Fibroblast of peridontal ligament (primary cell): ENCODE measurements at regions not wholly inside any gene's neighbourhood (a gene's known extent, or its start where the extent isn't known, plus 50 kb on each side); places are given as distances from the start of the nearest gene placed in this dataset.
"Not testable (repeated sequence)": the region's sequence is repeated elsewhere in the genome, so short reads cannot be mapped to it uniquely, and the experiment has no call there.

Source experiments
- DNase-seq: peaks from one replicate; pipeline ENCODE4 v3.0.0-alpha.2; 2010; ENCODE audit errors: extremely low read depth

- no peak for DNase-seq
Observed at GRCh38 chr1:217040711-217041455, 317.7 kb upstream of the ESRRG start.

GRCh38 chr1:217039926-217040325, 316.7 kb upstream of the ESRRG start:
- DNase-seq, result no peak

GRCh38 chr1:217039139-217039538, 315.9 kb upstream of the ESRRG start:
- not testable (repeated sequence) for DNase-seq

- no peak for DNase-seq
Observed at GRCh38 chr1:217036757-217037156, 313.5 kb upstream of the ESRRG start.

GRCh38 chr1:217032715-217033367, 309.6 kb upstream of the ESRRG start:
- no peak for DNase-seq

- peak; percentile 11 for DNase-seq
Observed at GRCh38 chr1:217029281-217030157, 306.3 kb upstream of the ESRRG start.

- no peak for DNase-seq
Observed at GRCh38 chr1:217027403-217028080, 304.3 kb upstream of the ESRRG start.

GRCh38 chr1:217026531-217026930, 303.3 kb upstream of the ESRRG start:
- DNase-seq, result no peak

- no peak for DNase-seq
Observed at GRCh38 chr1:217025381-217025780, 302.2 kb upstream of the ESRRG start.

- DNase-seq, result no peak
Observed at GRCh38 chr1:217024911-217025310, 301.7 kb upstream of the ESRRG start.

- DNase-seq, result no peak
Observed at GRCh38 chr1:217021956-217022355, 298.7 kb upstream of the ESRRG start.

GRCh38 chr1:217021400-217021799, 298.2 kb upstream of the ESRRG start:
- DNase-seq, result no peak

GRCh38 chr1:217019475-217019874, 296.2 kb upstream of the ESRRG start:
- DNase-seq, result no peak

- DNase-seq, result no peak
Observed at GRCh38 chr1:217018648-217019047, 295.4 kb upstream of the ESRRG start.

- no peak for DNase-seq
Observed at GRCh38 chr1:217017165-217017564, 293.9 kb upstream of the ESRRG start.

- no peak for DNase-seq
Observed at GRCh38 chr1:217014066-217014465, 290.8 kb upstream of the ESRRG start.

GRCh38 chr1:217012659-217013058, 289.4 kb upstream of the ESRRG start:
- no peak for DNase-seq

- DNase-seq, result no peak
Observed at GRCh38 chr1:217011097-217011496, 287.9 kb upstream of the ESRRG start.

- no peak for DNase-seq
Observed at GRCh38 chr1:217010253-217010652, 287.0 kb upstream of the ESRRG start.

- no peak for DNase-seq
Observed at GRCh38 chr1:217009376-217009775, 286.1 kb upstream of the ESRRG start.

GRCh38 chr1:217004776-217005436, 281.7 kb upstream of the ESRRG start:
- no peak for DNase-seq
